ENCODE measurements at regions not wholly inside any gene's neighbourhood (a gene's known extent, or its start where the extent isn't known, plus 50 kb on each side); places are given as distances from the start of the nearest gene placed in this dataset.
"Not testable (repeated sequence)": the region's sequence is repeated elsewhere in the genome, so short reads cannot be mapped to it uniquely, and the experiment has no call there.

DNA sequence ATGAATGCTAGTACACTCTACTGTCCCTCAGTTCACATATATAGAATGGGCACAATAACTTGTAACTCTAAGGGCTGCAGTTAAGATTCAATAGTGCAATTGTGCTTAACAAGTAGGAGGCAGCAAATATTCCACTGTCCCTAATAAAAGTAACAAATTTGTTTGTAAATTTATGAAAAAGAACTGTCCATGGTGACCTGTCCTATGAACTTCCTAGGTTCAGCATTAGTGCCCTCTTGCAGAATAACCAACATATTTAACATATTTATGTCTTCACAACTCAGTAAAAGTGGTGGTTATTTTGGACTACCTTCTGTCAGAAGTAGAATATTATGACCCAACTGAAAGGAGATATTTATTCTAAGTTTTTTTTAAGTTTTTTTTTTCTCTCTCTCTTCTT lies 327.8 kb downstream of the CENPW start:
- no peak for DNase-seq (ENCODE audit: low read depth)

DNA sequence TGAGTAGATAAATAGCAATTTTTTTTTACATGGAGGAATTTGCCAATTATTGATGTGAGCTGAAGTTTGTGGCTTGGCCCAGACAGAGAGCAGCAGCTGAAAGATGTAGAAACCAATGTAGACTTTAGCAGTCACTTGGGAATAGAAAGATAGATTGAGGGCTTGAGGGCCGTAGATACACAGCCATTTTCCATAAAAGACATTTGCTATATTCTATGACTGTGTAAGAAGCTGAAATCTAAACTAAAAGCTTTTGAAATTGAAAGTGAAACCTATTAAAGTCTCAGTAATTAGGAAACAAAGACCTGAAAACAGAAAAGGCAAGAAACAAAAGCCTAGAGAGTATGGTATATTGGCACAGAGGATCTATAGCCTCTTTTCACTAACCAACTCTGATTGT lies 332.7 kb downstream of the CENPW start:
- DNase-seq (ENCODE audit: low read depth) = no peak

DNA sequence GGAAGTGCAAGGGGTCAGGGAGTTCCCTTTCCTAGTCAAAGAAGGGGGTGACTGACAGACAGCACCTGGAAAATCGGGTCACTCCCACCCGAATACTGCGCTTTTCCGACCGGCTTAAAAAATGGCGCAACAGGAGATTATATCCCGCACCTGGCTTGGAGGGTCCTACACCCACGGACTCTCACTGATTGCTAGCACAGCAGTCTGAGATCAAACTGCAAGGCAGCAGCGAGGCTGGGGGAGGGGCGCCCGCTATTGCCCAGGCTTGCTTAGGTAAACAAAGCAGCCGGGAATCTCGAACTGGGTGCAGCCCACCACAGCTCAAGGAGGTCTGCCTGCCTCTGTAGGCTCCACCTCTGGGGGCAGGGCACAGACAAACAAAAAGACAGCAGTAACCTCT lies 333.8 kb downstream of the CENPW start:
- not testable (repeated sequence) for DNase-seq (ENCODE audit: low read depth)

DNA sequence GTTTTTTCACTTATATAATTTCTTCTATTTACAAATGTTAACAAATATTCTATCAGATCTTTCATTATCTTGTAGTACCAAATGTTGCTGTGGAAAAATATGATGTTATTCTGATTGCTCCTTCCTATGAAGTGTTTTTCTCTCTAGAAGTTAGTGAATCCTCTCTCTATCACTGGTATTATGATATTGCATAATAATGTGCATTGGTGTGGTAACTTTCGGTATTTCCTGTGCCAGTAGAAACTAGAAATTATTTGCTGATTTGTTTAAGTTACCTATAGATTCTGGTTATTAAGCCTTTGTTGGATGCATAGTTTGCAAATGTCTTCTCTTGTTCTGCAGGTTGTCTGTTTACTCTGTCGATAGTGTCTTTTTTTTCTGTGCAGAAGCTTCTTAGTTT lies 342.5 kb downstream of the CENPW start:
- DNase-seq (ENCODE audit: low read depth) = peak; percentile 7

- DNase-seq (ENCODE audit: low read depth) = no peak
Observed at GRCh38 chr6:126685182-126685581, 345.3 kb downstream of the CENPW start.

DNA sequence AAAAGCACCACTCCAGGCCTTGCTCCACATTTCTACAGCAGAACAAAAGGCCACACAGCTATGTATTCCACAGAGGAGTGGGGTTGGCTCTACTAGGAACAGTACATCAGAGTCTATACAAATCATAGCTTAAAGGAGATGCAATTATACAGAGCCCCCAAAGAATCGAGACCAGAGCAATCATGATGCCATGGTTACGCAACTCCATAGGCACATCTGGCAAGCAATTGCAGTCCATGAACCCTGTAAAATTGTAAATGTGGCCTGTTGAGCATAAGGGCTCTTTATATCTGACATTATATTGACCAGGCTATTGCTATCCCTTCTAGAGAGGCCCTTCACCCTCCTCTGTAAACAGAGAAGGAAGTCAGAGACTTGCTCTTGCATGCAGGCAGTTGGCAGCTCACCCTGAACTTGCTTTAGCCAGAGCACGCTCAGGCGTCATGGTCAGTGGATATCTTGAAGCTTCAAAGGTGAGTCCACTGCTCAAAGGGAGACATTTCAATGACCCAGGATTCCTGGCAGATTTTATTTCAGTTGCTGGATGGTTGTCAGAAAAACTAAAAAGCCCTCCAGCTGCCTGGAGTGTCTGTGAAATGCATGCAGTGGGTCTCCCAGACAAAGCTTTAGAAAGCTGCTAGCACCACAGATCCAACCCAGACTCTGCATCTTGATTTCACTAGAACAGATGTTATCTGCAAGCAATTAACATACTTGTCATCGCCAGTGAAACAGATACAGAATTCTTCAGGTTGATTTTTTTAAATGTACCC lies 357.2 kb downstream of the CENPW start:
- no peak for DNase-seq (ENCODE audit: low read depth)

- no peak for DNase-seq (ENCODE audit: low read depth)
Observed at GRCh38 chr6:126698732-126699240, 358.9 kb downstream of the CENPW start.

- DNase-seq (ENCODE audit: low read depth) = peak; percentile 4
Observed at GRCh38 chr6:126701676-126702560, 362.0 kb downstream of the CENPW start.

DNA sequence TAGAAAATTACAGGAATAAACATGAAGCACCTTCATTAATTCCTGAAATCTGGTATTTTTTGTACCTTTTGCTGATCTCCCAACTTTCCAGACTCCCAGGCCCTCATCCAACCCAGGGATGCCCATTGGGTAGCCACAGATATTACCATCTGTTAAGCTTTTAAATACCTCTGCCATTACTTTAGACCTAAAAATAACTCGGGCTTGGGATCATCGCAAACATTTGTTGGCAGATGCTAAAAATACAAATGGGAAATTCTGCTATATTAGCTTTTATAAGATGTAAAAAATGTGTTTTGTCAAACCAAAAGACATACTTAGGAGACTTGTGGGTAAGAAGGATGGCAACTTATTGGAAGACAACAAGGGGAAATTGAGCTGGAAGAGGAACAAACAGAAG lies 376.1 kb downstream of the CENPW start:
- DNase-seq (ENCODE audit: low read depth) = no peak

GRCh38 chr6:126716826-126717509 lies 377.1 kb downstream of the CENPW start:
- DNase-seq (ENCODE audit: low read depth) = no peak

DNA sequence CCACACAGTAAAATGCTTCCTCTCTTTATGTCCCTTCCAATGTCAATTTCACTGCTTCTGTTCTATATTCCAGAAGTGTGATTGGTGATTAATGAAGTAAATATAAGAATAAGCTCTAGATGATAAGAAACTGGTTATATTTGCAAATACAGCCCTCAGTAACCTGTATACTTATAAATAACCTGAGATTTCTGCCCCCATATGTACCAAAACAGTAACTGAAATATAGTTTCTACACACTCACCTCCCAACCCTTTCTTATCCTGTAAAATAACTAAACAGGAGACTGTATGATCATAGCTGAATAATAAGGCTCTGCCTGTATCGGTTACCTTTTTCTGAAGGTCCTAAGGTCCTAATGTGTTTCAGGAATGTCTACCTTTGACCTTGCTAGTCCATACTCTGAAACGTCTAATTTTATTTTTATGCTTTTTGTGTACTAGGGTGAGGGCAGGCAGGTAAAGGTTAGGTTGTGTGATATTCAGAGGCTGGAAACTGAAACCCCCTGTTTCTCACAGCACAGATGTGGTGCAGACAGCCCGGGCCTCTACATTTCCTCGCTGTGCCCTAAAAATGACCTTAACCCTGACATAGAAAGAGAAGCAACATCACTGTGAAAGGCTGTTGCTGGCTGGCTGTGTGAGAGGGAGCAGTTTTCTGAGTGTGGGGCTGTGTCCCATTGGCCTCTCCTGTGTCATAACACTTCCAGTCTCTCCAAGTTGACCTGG lies 378.8 kb downstream of the CENPW start:
- no peak for DNase-seq (ENCODE audit: low read depth)

- peak; percentile 12 for DNase-seq (ENCODE audit: low read depth)
Observed at GRCh38 chr6:126720304-126720703, 380.4 kb downstream of the CENPW start.

GRCh38 chr6:126721581-126722160 lies 381.8 kb downstream of the CENPW start:
- DNase-seq (ENCODE audit: low read depth) = peak; percentile 89

- DNase-seq (ENCODE audit: low read depth) = no peak
Observed at GRCh38 chr6:126722411-126722810, 382.5 kb downstream of the CENPW start.

DNA sequence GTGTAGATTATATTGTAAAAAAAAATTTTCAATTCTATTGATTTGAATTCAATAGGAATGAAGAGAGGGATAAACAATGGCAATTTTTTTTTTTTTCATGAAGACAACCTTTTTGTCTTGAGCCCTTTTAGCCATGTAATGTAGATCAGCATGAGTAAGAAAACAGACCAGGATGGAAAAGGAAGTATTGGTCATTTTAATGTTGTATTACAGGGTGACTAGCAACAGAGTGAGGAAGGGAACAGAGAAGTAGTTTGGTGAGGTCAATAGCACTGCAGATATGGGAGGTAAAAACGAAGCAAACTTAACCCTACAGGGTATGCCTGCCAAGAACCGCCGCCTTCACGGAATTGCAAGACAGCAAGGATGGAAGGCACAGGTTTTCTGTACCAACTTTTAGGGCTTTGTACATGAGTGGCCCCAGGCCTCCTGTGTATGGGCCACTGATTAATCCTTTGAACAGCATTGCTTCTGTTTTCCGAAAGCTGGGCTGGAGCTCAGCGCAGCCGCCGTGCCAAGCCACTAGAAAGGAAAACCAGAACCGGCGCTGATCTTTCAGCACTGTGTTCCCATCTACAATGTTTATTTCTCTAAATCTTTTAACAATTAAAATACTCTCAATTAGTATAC lies 383.7 kb downstream of the CENPW start:
- DNase-seq (ENCODE audit: low read depth) = no peak

DNA sequence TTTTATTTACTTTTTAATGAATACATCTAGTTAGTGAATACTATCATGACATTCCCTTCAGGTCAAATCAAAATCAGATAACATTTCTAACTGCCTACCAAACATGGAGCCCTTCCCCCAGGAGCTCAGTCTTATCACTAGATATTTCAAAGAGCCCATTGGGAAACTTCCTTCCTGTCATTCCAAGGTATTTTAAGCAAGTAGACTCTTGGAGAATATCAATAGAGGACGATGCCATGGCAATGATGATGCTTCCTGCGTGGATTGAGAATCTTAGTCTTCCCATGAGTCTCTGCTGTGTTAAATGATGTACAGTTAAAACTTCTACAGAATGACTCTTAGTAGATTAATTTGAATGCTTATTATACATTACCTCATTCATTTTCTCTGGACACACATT lies 384.9 kb downstream of the CENPW start:
- no peak for DNase-seq (ENCODE audit: low read depth)

- not testable (repeated sequence) for DNase-seq (ENCODE audit: low read depth)
Observed at GRCh38 chr6:126726454-126726853, 386.5 kb downstream of the CENPW start.

GRCh38 chr6:126738146-126738545 lies 380.3 kb upstream of the RSPO3 start:
- DNase-seq (ENCODE audit: low read depth) = no peak

- no peak for DNase-seq (ENCODE audit: low read depth)
Observed at GRCh38 chr6:126738641-126739040, 379.8 kb upstream of the RSPO3 start.

- DNase-seq (ENCODE audit: low read depth) = no peak
Observed at GRCh38 chr6:126743076-126743475, 375.4 kb upstream of the RSPO3 start.

Measured in iris pigment epithelial cell (primary cell).